ENCODE measurements at regions not wholly inside any gene's neighbourhood (a gene's known extent, or its start where the extent isn't known, plus 50 kb on each side); places are given as distances from the start of the nearest gene placed in this dataset.

DNA sequence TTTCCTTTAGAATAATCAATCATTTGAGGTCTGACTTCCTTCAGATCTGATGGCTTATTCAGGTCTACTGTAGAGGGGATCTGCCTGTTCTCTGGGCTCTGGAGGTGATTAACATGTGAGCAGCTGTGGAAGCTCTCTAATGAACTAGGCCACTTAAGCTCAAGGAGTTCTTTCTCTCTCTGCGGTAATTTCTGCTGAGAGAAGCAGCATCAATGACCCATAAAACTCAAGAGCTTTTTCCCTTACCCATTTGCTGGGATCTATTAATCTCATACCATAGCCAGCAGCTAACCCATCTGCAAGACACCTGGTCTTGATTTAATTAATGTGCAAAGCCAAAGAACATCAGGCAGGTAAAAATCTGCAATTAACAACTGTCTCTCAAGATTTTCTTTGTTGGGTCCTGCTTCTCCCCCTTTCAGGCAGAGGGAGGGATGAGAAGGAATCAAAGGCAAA, 73.2 kb upstream of the DLG1 start:
- H3K9me3 ChIP-seq (ENCODE audit: insufficient read depth in 2 of 2, low read depth in 1 of 2, low read length in 1 of 2): no peaks in the 10 kb centered on the region
- no peak overlapping the region for H3K14ac ChIP-seq (ENCODE audit: insufficient read length)
- no peak overlapping the region for H3K9ac ChIP-seq (replicated peaks in 1 of 4; ENCODE audit: extremely low read depth in 1 of 4, low read depth in 3 of 4, low read length in 3 of 4)
- H2BK120ac ChIP-seq (replicated peaks; ENCODE audit: low read depth, low read length): no peak overlapping the region
- H2BK5ac ChIP-seq (ENCODE audit: low read depth, low read length): no peak overlapping the region
- no peaks in the 10 kb centered on the region for H3K36me3 ChIP-seq (ENCODE audit: control insufficient read depth in 2 of 4, insufficient read depth in 4 of 4, low read length in 3 of 4)
- CTCF ChIA-PET (ENCODE audit: partially characterized antibody): interaction anchor here (0.7 kb wide), 2 partner anchors 126 to 176 kb away, joined by 3 read pairs; no protein-coding TSS in a partner anchor
- no peaks in the 10 kb centered on the region for H3K79me2 ChIP-seq (ENCODE audit: control insufficient read depth in 1 of 2, insufficient read depth in 2 of 2, low read length in 2 of 2)
- no peak overlapping the region for H3K4ac ChIP-seq (replicated peaks; ENCODE audit: insufficient read length, low read depth, low read length)
- no peak overlapping the region for H2AK5ac ChIP-seq (ENCODE audit: low read depth, low read length)
- 86% methylated on average over 1 of the region's 1 CpG; no CpG with 5 or more reads in 1 of the 2 experiments for WGBS, 2 experiments (ENCODE audit: extremely low coverage in 1 of 2, insufficient coverage in 1 of 2, insufficient read length in 1 of 2, insufficient replicate concordance in 2 of 2, low coverage in 1 of 2, low lambda C conversion rate in 2 of 2, missing lambda C conversion rate in 1 of 2)
- H3K56ac ChIP-seq (replicated peaks; ENCODE audit: insufficient read length, low read depth, low read length): no peak overlapping the region
- H4K5ac ChIP-seq (ENCODE audit: insufficient read length, low read depth, low read length): no peak overlapping the region
- H3K23ac ChIP-seq (ENCODE audit: insufficient read length): no peak overlapping the region
- H3K27me3 ChIP-seq (replicated peaks in 1 of 4; ENCODE audit: control insufficient read depth in 3 of 4, extremely low read depth in 1 of 4, insufficient read depth in 3 of 4, low read length in 3 of 4): no peaks in the 10 kb centered on the region; a peak in 1 of 7 replicates
- H3K4me2 ChIP-seq (ENCODE audit: insufficient read depth in 1 of 2, low read depth in 2 of 2, low read length in 2 of 2): no peak overlapping the region
- H3K4me3 ChIP-seq (ENCODE audit: extremely low read depth in 1 of 4, insufficient read depth in 2 of 4, low read depth in 3 of 4, low read length in 4 of 4): no peak overlapping the region
- no peak overlapping the region for H3K18ac ChIP-seq (ENCODE audit: extremely low read depth, low read length)
- no peak overlapping the region for H2BK12ac ChIP-seq (ENCODE audit: low read depth, low read length)
- no peak overlapping the region for H2BK15ac ChIP-seq (ENCODE audit: low read length)
- FAIRE-seq (no peak), DNase-seq (ENCODE audit: low read depth in 1 of 2, low spot score in 2 of 2) (no peak)
- no peak overlapping the region for H4K8ac ChIP-seq (ENCODE audit: extremely low read depth, insufficient read depth, low read length)
- H4K20me1 ChIP-seq (replicated peaks in 1 of 2; ENCODE audit: control insufficient read depth in 1 of 2, insufficient read depth in 2 of 2, low read length in 2 of 2): no peaks in the 10 kb centered on the region
- no peak overlapping the region for H4K91ac ChIP-seq (replicated peaks; ENCODE audit: insufficient read length, low read length)
- H3K79me1 ChIP-seq (ENCODE audit: low read depth, low read length): no peaks in the 10 kb centered on the region; the same call in 1 of the 2 replicates
- POLR2A ChIA-PET (ENCODE audit: partially characterized antibody): no interaction called here
- H2AFZ ChIP-seq (ENCODE audit: low read length): no peak overlapping the region
- H3K27ac ChIP-seq (ENCODE audit: low read depth, low read length): no peak overlapping the region
- H3K23me2 ChIP-seq (ENCODE audit: low read depth, low read length): no peaks in the 10 kb centered on the region
- H2BK20ac ChIP-seq (ENCODE audit: low read length): no peak overlapping the region
- no peak for TF ChIP-seq RNF2 (IDR thresholded peaks at IDR 0.05; ENCODE audit: borderline replicate concordance, low read depth, low read length, missing control alignments, poor library complexity, severe bottlenecking)
- no peak for TF ChIP-seq RFX5 (IDR thresholded peaks at IDR 0.05; ENCODE audit: borderline replicate concordance, low read depth, low read length)
- no peak for TF ChIP-seq SRF (IDR thresholded peaks at IDR 0.05; ENCODE audit: low read depth, low read length)
- no peak for TF ChIP-seq PHF8 (conservative IDR thresholded peaks at IDR 0.05; ENCODE audit: low read depth, low read length)
- no peak for TF ChIP-seq EZH2 (IDR thresholded peaks at IDR 0.05; ENCODE audit: low read depth, low read length, severe bottlenecking)
- no peak for TF ChIP-seq GABPA (IDR thresholded peaks at IDR 0.05; ENCODE audit: borderline replicate concordance, insufficient read depth, low read length)
- TF ChIP-seq SP2 (IDR thresholded peaks at IDR 0.05; ENCODE audit: low read length): no peak
- no peak for TF ChIP-seq KDM4A (IDR thresholded peaks at IDR 0.05; ENCODE audit: low read depth, low read length, severe bottlenecking)
- no peak for TF ChIP-seq SAP30 (IDR thresholded peaks at IDR 0.05; ENCODE audit: insufficient read depth, insufficient replicate concordance, low read length)
- H3K4me1 ChIP-seq (replicated peaks in 1 of 4; ENCODE audit: control insufficient read depth in 3 of 4, insufficient read depth in 4 of 4, low read length in 3 of 4): peaks cover 0 to 16% (median 8%) of the 10 kb centered on the region in 4 experiments; a peak in 4 of 7 replicates

Measured in H1 (cell line).